ENCODE measurements at regions not wholly inside any gene's neighbourhood (a gene's known extent, or its start where the extent isn't known, plus 50 kb on each side); places are given as distances from the start of the nearest gene placed in this dataset.

- TF ChIP-seq GATA2 (IDR thresholded peaks at IDR 0.05; ENCODE audit: low read depth, low read length) (no peak), GATA3 (IDR thresholded peaks at IDR 0.05; ENCODE audit: low read depth, low read length) (no peak)
Measured at GRCh38 chr2:81163583-81163982, 859.0 kb upstream of the LRRTM1 start.

All from SH-SY5Y (cell line).